HCT116 (cell line): ENCODE measurements at regions not wholly inside any gene's neighbourhood (a gene's known extent, or its start where the extent isn't known, plus 50 kb on each side); places are given as distances from the start of the nearest gene placed in this dataset.

ENCODE experiments used
- CTCF ChIP-seq, 3 experiments: fragments of 200-600 bp in 1 of 3; sonication (generic) in 1 of 3; IDR thresholded peaks in 2 of 3; conservative IDR thresholded peaks in 1 of 3; 2 replicates each; pipeline ENCODE4 v1.5.1; 2012 to 2017; ENCODE audit warnings: low read depth in 2 of 3, low read length in 2 of 3, antibody characterized with exemption in 1 of 3, borderline replicate concordance in 1 of 3, control low read depth in 1 of 3, mild to moderate bottlenecking in 1 of 3, mixed read lengths in 1 of 3, mixed run types in 1 of 3, moderate library complexity in 1 of 3; ENCODE audit not compliant: insufficient read depth in 1 of 3
- POLR2A ChIP-seq: IDR thresholded peaks from 2 replicates; pipeline ENCODE4 v1.7.0; 2011; ENCODE audit warnings: borderline replicate concordance; ENCODE audit not compliant: insufficient read depth, insufficient read length; ENCODE audit errors: extremely low read depth
- RAD21 ChIP-seq: IDR thresholded peaks from 2 replicates; pipeline ENCODE4 v1.6.1; 2012; ENCODE audit warnings: low read depth, mild to moderate bottlenecking
- REST ChIP-seq: IDR thresholded peaks from 2 replicates; pipeline ENCODE4 v1.6.1; 2012; ENCODE audit warnings: low read depth
- YY1 ChIP-seq: IDR thresholded peaks from 2 replicates; pipeline ENCODE4 v1.6.1; 2011; ENCODE audit warnings: low read length, low read depth, moderate library complexity, mild to moderate bottlenecking; ENCODE audit not compliant: insufficient replicate concordance; ENCODE audit errors: extremely low read depth

- TF ChIP-seq POLR2A (no peak), CTCF (IDR thresholded peaks at IDR 0.05 in 2 of 3, conservative IDR thresholded peaks at IDR 0.05 in 1 of 3; ENCODE audit: borderline replicate concordance in 1 of 3, insufficient read depth in 1 of 3, low read depth in 2 of 3, low read length in 2 of 3) (no peak), YY1 (no peak), RAD21 (no peak), REST (no peak)
Measured at GRCh38 chr4:83701041-83701440, 165.1 kb downstream of the GPAT3 start.
